OCI-LY7 (cell line): ENCODE measurements at regions not wholly inside any gene's neighbourhood (a gene's known extent, or its start where the extent isn't known, plus 50 kb on each side); places are given as distances from the start of the nearest gene placed in this dataset.

Experiments
- BruUV-seq: library from RNA; stranded (reverse); fragments of 400-500 nt; replicated peaks from 2 replicates; lab custom pipeline; 2021; lab: Mats Ljungman, UMichigan
- CTCF ChIA-PET: fragments of 300-600 bp; sonication (Branson Sonifier 250); formaldehyde crosslinking; loops from one replicate; lab custom pipeline; 2022; ENCODE audit warnings: antibody characterized with exemption; ENCODE audit not compliant: unreplicated experiment; lab: Charles Lee
- POLR2A ChIA-PET: fragments of 300-600 bp; sonication (Branson Sonifier 250); formaldehyde crosslinking; loops from one replicate; lab custom pipeline; 2022; ENCODE audit warnings: antibody characterized with exemption; lab: Charles Lee
- DNase-seq: peaks from one replicate; pipeline ENCODE4 v3.0.0-alpha.2; 2015; ENCODE audit warnings: low spot score
- H2AFZ ChIP-seq: fragments of 200-600 bp; sonication (generic), shearing (Covaris generic); 2 replicates; pipeline ENCODE4 v1.6.1; 2014; ENCODE audit warnings: mild to moderate bottlenecking, antibody characterized with exemption, low read length, moderate library complexity
- H3K27ac ChIP-seq: fragments of 200-600 bp; sonication (generic); 2 replicates; pipeline ENCODE4 v1.5.1; 2014; ENCODE audit warnings: mixed run types, low read depth, mild to moderate bottlenecking, moderate library complexity, low read length, inconsistent platforms; ENCODE audit not compliant: poor library complexity, severe bottlenecking
- H3K36me3 ChIP-seq: fragments of 200-600 bp; sonication (generic); 2 replicates; pipeline ENCODE4 v1.6.1; 2014; ENCODE audit warnings: mild to moderate bottlenecking, antibody characterized with exemption, low read length, moderate library complexity, mixed read lengths; ENCODE audit not compliant: insufficient read depth
- H3K4me1 ChIP-seq: fragments of 200-600 bp; sonication (generic); 2 replicates; pipeline ENCODE4 v1.5.1; 2014; ENCODE audit warnings: mild to moderate bottlenecking, low read length; ENCODE audit not compliant: insufficient read depth, poor library complexity, severe bottlenecking
- H3K4me2 ChIP-seq: fragments of 200-600 bp; sonication (generic); 2 replicates; pipeline ENCODE4 v1.6.1; 2014; ENCODE audit warnings: mild to moderate bottlenecking, low read length
- H3K4me3 ChIP-seq: fragments of 200-600 bp; sonication (generic); 2 replicates; pipeline ENCODE4 v1.5.1; 2014; ENCODE audit warnings: mild to moderate bottlenecking, low read depth, low read length; ENCODE audit not compliant: poor library complexity, severe bottlenecking
- H3K79me2 ChIP-seq: fragments of 200-600 bp; sonication (generic); 2 replicates; pipeline ENCODE4 v1.6.1; 2016; ENCODE audit warnings: low read depth, mild to moderate bottlenecking, low read length, moderate library complexity, mixed read lengths; ENCODE audit not compliant: insufficient read depth
- H3K9me2 ChIP-seq: fragments of 200-600 bp; sonication (generic); 2 replicates; pipeline ENCODE4 v1.6.1; 2016; ENCODE audit warnings: mild to moderate bottlenecking, low read length, mixed read lengths; ENCODE audit not compliant: insufficient read depth
- H3K9me3 ChIP-seq: fragments of 200-600 bp; sonication (generic); 2 replicates; pipeline ENCODE4 v1.6.1; 2014; ENCODE audit warnings: mild to moderate bottlenecking, mixed run types, low read length, mixed read lengths
- H4K20me1 ChIP-seq: fragments of 200-600 bp; sonication (generic); 2 replicates; pipeline ENCODE4 v1.6.1; 2014; ENCODE audit warnings: mild to moderate bottlenecking, antibody characterized with exemption, low read length, moderate library complexity, mixed read lengths; ENCODE audit not compliant: insufficient read depth
- EZH2phosphoT487 ChIP-seq: fragments of 200-600 bp; sonication (generic); IDR thresholded peaks from 2 replicates; pipeline ENCODE4 v1.6.1; 2018; ENCODE audit warnings: low read depth, borderline replicate concordance, mild to moderate bottlenecking, mixed run types, antibody characterized with exemption, low read length, moderate library complexity, mixed read lengths
- intact Hi-C: fragments of 100-400 bp; cut with micrococcal nuclease; formaldehyde crosslinking; loops from one replicate; pipeline ENCODE4 v1.10.0; 2022; ENCODE audit not compliant: unreplicated experiment
- TF ChIP-seq, protein P1 (sequence below): fragments of 200-600 bp; sonication (generic); conservative IDR thresholded peaks from 2 replicates; pipeline ENCODE4 v1.5.1; 2014; ENCODE audit warnings: mild to moderate bottlenecking, antibody characterized with exemption, low read length, moderate library complexity, mixed read lengths

GRCh38 chr11:24389575-24389974 lies 107.3 kb upstream of the LUZP2 start:
- BruUV-seq: no TSS peak
- Histone ChIP-seq H2AFZ (no peak overlapping the region), H3K9me2 (no peaks in the 10 kb centered on the region), H3K4me1 (no peaks in the 10 kb centered on the region), H4K20me1 (no peaks in the 10 kb centered on the region), H3K4me2 (no peak overlapping the region), H3K4me3 (no peak overlapping the region), H3K79me2 (no peaks in the 10 kb centered on the region), H3K27ac (no peak overlapping the region), H3K9me3 (peaks cover 4% of the 10 kb centered on the region; the same call in 1 of the 2 replicates), H3K36me3 (no peaks in the 10 kb centered on the region)
- no peak for DNase-seq
- intact Hi-C loops: no loop called here
- POLR2A ChIA-PET: no interaction called here
- CTCF ChIA-PET: no interaction called here
- TF ChIP-seq, protein P1, sequence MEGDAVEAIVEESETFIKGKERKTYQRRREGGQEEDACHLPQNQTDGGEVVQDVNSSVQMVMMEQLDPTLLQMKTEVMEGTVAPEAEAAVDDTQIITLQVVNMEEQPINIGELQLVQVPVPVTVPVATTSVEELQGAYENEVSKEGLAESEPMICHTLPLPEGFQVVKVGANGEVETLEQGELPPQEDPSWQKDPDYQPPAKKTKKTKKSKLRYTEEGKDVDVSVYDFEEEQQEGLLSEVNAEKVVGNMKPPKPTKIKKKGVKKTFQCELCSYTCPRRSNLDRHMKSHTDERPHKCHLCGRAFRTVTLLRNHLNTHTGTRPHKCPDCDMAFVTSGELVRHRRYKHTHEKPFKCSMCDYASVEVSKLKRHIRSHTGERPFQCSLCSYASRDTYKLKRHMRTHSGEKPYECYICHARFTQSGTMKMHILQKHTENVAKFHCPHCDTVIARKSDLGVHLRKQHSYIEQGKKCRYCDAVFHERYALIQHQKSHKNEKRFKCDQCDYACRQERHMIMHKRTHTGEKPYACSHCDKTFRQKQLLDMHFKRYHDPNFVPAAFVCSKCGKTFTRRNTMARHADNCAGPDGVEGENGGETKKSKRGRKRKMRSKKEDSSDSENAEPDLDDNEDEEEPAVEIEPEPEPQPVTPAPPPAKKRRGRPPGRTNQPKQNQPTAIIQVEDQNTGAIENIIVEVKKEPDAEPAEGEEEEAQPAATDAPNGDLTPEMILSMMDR: no peak
- TF ChIP-seq EZH2phosphoT487: no peak

DNA sequence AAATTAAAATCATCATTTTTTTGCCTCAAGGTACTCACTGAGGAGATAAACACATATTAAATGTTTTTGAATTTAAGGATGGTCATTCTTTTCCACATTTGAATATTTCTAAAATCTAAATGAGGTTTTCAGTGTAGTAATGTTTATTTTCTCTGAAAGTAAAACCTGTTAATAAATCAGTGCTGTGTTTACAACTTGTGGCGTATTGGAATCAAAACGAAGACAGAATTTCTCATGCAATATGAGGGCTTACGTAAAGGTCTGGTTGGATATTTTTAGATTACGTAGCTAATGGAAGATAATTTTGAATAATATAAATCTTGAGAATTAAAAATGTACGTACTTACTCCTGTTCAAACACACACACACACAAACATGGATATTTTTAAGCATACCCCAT lies 106.8 kb upstream of the LUZP2 start:
- POLR2A ChIA-PET: no interaction called here
- BruUV-seq: no TSS peak
- Histone ChIP-seq H3K9me2 (no peaks in the 10 kb centered on the region), H3K4me1 (no peaks in the 10 kb centered on the region), H3K27ac (no peak overlapping the region), H3K4me3 (no peak overlapping the region), H3K36me3 (no peaks in the 10 kb centered on the region), H3K4me2 (no peak overlapping the region), H2AFZ (no peak overlapping the region), H4K20me1 (no peaks in the 10 kb centered on the region), H3K9me3 (peaks cover 4% of the 10 kb centered on the region; the same call in 1 of the 2 replicates), H3K79me2 (no peaks in the 10 kb centered on the region)
- intact Hi-C loops: no loop called here
- TF ChIP-seq, protein P1: no peak
- TF ChIP-seq EZH2phosphoT487: no peak
- DNase-seq: no peak
- CTCF ChIA-PET: no interaction called here

- no peak overlapping the region for H3K4me2 ChIP-seq
- CTCF ChIA-PET: no interaction called here
- no peaks in the 10 kb centered on the region for H3K4me1 ChIP-seq
- no peak overlapping the region for H3K27ac ChIP-seq
- H3K79me2 ChIP-seq: no peaks in the 10 kb centered on the region
- H3K9me2 ChIP-seq: no peaks in the 10 kb centered on the region
- no peaks in the 10 kb centered on the region for H4K20me1 ChIP-seq
- no peaks in the 10 kb centered on the region for H3K36me3 ChIP-seq
- H3K4me3 ChIP-seq: no peak overlapping the region
- no TSS peak for BruUV-seq
- H2AFZ ChIP-seq: no peak overlapping the region
- TF ChIP-seq EZH2phosphoT487: no peak
- TF ChIP-seq, protein P1: no peak
- intact Hi-C loops: no loop called here
- DNase-seq: no peak
- H3K9me3 ChIP-seq: peaks cover 4% of the 10 kb centered on the region; the same call in 1 of the 2 replicates
- POLR2A ChIA-PET: no interaction called here
These were observed 106.1 kb upstream of the LUZP2 start for GRCh38 chr11:24390762-24391161.
